Chondrocyte (in vitro differentiated cells): ENCODE measurements at regions not wholly inside any gene's neighbourhood (a gene's known extent, or its start where the extent isn't known, plus 50 kb on each side); places are given as distances from the start of the nearest gene placed in this dataset.

Experiments used
- DNase-seq: peaks from one replicate; pipeline ENCODE4 v3.0.0; 2021; ENCODE audit warnings: mixed read lengths, low spot score
- H3K27ac Mint-ChIP-seq: one replicate; pipeline ENCODE4 v1.8.0; 2021; ENCODE audit warnings: mild to moderate bottlenecking, moderate library complexity, mixed read lengths; ENCODE audit not compliant: unreplicated experiment
- H3K27me3 Mint-ChIP-seq: 2 replicates; pipeline ENCODE4 v1.8.0; 2021; ENCODE audit warnings: low read depth, mixed read lengths
- H3K36me3 Mint-ChIP-seq: 2 replicates; pipeline ENCODE4 v1.8.0; 2021; ENCODE audit warnings: low read depth, mixed read lengths
- H3K4me1 Mint-ChIP-seq: 2 replicates; pipeline ENCODE4 v1.8.0; 2021; ENCODE audit warnings: low read depth, mild to moderate bottlenecking, mixed read lengths
- H3K4me3 Mint-ChIP-seq: one replicate; pipeline ENCODE4 v1.8.0; 2021; ENCODE audit warnings: mild to moderate bottlenecking, moderate library complexity, mixed read lengths; ENCODE audit not compliant: unreplicated experiment
- H3K9me3 Mint-ChIP-seq: 2 replicates; pipeline ENCODE4 v1.8.0; 2021; ENCODE audit warnings: low read depth, mixed read lengths
- CTCF ChIP-seq: fragments of 200-600 bp; sonication (generic); IDR thresholded peaks from 2 replicates; pipeline ENCODE4 v1.5.0; 2021; ENCODE audit warnings: antibody characterized with exemption, mild to moderate bottlenecking, moderate library complexity

GRCh38 chr11:42661942-42662341 lies 649.9 kb upstream of the API5 start:
- Mint-ChIP-seq H3K27me3 (peaks cover 2% of the 10 kb centered on the region), H3K36me3 (no peaks in the 10 kb centered on the region), H3K4me3 (no peak overlapping the region), H3K9me3 (peaks cover 2% of the 10 kb centered on the region), H3K4me1 (no peaks in the 10 kb centered on the region), H3K27ac (no peak overlapping the region)
- no peak for TF ChIP-seq CTCF
- no peak for DNase-seq

DNA sequence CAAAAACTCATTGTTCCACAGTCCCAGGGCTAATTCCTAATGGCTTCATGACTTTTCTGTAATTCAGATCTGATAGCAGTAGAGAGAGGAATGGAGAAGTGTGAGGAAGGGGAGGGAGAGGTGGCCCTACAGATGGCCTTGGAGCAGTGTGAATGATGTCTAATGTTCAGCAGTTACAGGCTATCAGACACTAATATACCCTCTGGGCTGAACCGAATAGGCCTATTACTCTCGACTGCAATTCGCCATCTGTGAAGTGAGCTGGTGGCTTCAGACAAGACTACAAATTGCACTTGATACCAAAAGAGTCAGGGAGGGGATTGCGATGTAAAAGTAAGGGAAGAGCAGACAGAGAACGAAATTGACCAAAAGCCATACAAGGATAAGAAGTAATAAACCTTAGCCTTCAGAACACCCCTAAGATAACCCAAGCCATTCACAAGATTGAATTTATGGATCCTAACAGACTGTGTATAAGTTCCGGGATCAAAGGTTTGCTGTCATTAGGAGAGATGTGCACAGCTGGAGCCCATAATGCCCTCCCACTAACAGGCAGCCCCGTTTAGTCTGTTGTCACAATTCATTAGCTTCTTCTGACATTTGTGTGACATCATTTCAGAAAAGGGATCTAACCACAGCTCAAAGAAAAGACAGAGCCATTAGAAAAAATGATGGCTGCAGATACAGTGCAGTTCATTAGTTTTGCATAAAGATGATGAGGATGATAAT lies 642.4 kb upstream of the API5 start:
- no peak for TF ChIP-seq CTCF
- peaks cover 10% of the 10 kb centered on the region for H3K9me3 Mint-ChIP-seq
- peaks cover 4% of the 10 kb centered on the region for H3K27me3 Mint-ChIP-seq
- H3K36me3 Mint-ChIP-seq, result no peaks in the 10 kb centered on the region
- H3K27ac Mint-ChIP-seq, result no peak overlapping the region
- no peak overlapping the region for H3K4me3 Mint-ChIP-seq
- H3K4me1 Mint-ChIP-seq, result no peaks in the 10 kb centered on the region
- DNase-seq, result no peak

- no peaks in the 10 kb centered on the region for H3K36me3 Mint-ChIP-seq
Measured at GRCh38 chr11:42674436-42674835, 637.4 kb upstream of the API5 start.

DNA sequence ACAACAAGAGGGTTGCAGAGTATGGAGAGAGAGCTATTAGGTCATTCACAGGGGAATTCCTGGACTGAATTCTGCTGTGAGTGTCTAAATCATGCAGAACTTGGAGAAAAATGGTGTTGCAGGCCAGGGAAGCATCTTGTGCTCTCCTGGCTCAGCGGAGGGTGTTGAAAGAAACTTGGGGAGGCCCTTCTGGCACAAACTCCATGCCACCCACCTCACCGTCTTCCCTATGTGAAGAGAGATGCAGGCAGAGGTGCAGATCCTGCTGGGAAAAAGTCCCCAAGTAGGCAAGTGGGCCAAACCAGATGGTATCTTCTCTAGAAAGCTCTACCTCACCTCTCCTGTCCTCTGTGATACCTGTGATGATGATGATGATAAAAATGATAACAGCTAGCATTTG lies 604.3 kb upstream of the API5 start:
- Mint-ChIP-seq H3K27ac (no peak overlapping the region), H3K9me3 (peaks cover 2% of the 10 kb centered on the region), H3K27me3 (peaks cover 2% of the 10 kb centered on the region), H3K4me3 (no peak overlapping the region), H3K36me3 (no peaks in the 10 kb centered on the region), H3K4me1 (no peaks in the 10 kb centered on the region)
- DNase-seq, result no peak
- TF ChIP-seq CTCF, result no peak

More at GRCh38 chr11:42674436-42674835, 637.4 kb upstream of the API5 start:
- peaks cover 10% of the 10 kb centered on the region for H3K9me3 Mint-ChIP-seq
- H3K27ac Mint-ChIP-seq, result no peak overlapping the region
- no peaks in the 10 kb centered on the region for H3K4me1 Mint-ChIP-seq
- no peak overlapping the region for H3K4me3 Mint-ChIP-seq
- TF ChIP-seq CTCF, result no peak
- no peak for DNase-seq
- peaks cover 4% of the 10 kb centered on the region for H3K27me3 Mint-ChIP-seq

- H3K27ac Mint-ChIP-seq, result no peak overlapping the region
- TF ChIP-seq CTCF, result no peak
- no peaks in the 10 kb centered on the region for H3K9me3 Mint-ChIP-seq
- no peaks in the 10 kb centered on the region for H3K4me1 Mint-ChIP-seq
- no peak overlapping the region for H3K4me3 Mint-ChIP-seq
- H3K27me3 Mint-ChIP-seq, result no peaks in the 10 kb centered on the region
- H3K36me3 Mint-ChIP-seq, result no peaks in the 10 kb centered on the region
- no peak for DNase-seq
Measured at GRCh38 chr11:42709216-42709615, 602.6 kb upstream of the API5 start.
